H9 (cell line): ENCODE measurements at regions not wholly inside any gene's neighbourhood (a gene's known extent, or its start where the extent isn't known, plus 50 kb on each side); places are given as distances from the start of the nearest gene placed in this dataset.

Experiments
- DNase-seq: peaks from one replicate; pipeline ENCODE4 v3.0.0-alpha.2; 2017
- H2AFZ ChIP-seq: one replicate; pipeline ENCODE4 v1.6.1; 2013; ENCODE audit warnings: mild to moderate bottlenecking, low read length, control low read depth, moderate library complexity
- H2AK5ac ChIP-seq: 2 replicates; pipeline ENCODE4 v1.6.1; 2013; ENCODE audit warnings: low read length, control low read depth, mixed read lengths; ENCODE audit not compliant: insufficient read length
- H2BK120ac ChIP-seq: one replicate; pipeline ENCODE4 v1.6.1; 2013; ENCODE audit warnings: low read depth, mild to moderate bottlenecking, low read length, control low read depth, inconsistent platforms; ENCODE audit not compliant: poor library complexity, severe bottlenecking
- H2BK12ac ChIP-seq: 2 replicates; pipeline ENCODE4 v1.6.1; 2013; ENCODE audit warnings: low read length, control low read depth, mixed read lengths, low read depth; ENCODE audit not compliant: insufficient read length
- H2BK15ac ChIP-seq: 2 replicates; pipeline ENCODE4 v1.6.1; 2013; ENCODE audit warnings: low read depth, low read length, control low read depth
- H2BK20ac ChIP-seq: one replicate; pipeline ENCODE4 v1.6.1; 2013; ENCODE audit warnings: low read depth, mild to moderate bottlenecking, low read length, control low read depth, inconsistent platforms; ENCODE audit not compliant: poor library complexity, severe bottlenecking
- H2BK5ac ChIP-seq: 2 replicates; pipeline ENCODE4 v1.6.1; 2013; ENCODE audit warnings: low read length, control low read depth, mixed read lengths; ENCODE audit not compliant: insufficient read length
- H3K14ac ChIP-seq: 2 replicates; pipeline ENCODE4 v1.6.1; 2013; ENCODE audit warnings: low read length, control low read depth; ENCODE audit not compliant: insufficient read depth
- H3K18ac ChIP-seq: 2 replicates; pipeline ENCODE4 v1.6.1; 2013; ENCODE audit warnings: low read depth, mild to moderate bottlenecking, mixed read lengths, low read length, control low read depth; ENCODE audit not compliant: insufficient read length
- H3K23ac ChIP-seq: 2 replicates; pipeline ENCODE4 v1.6.1; 2013; ENCODE audit warnings: low read length, control low read depth, mixed read lengths, low read depth; ENCODE audit not compliant: insufficient read length
- H3K23me2 ChIP-seq: 2 replicates; pipeline ENCODE4 v1.6.1; 2013; ENCODE audit warnings: low read depth, mild to moderate bottlenecking, mixed read lengths, low read length, control low read depth; ENCODE audit not compliant: insufficient read length, poor library complexity, severe bottlenecking
- H3K27ac ChIP-seq: 2 replicates; pipeline ENCODE4 v1.5.1; 2013; ENCODE audit warnings: low read length, control low read depth, mixed read lengths, low read depth; ENCODE audit not compliant: insufficient read length
- H3K27me3 ChIP-seq: 2 replicates; pipeline ENCODE4 v1.6.1; 2013; ENCODE audit warnings: low read length, control low read depth, inconsistent platforms; ENCODE audit not compliant: insufficient read depth
- H3K4ac ChIP-seq: 2 replicates; pipeline ENCODE4 v1.6.1; 2013; ENCODE audit warnings: low read depth, mild to moderate bottlenecking, control low read depth, inconsistent platforms, low read length, moderate library complexity
- H3K4me1 ChIP-seq: 2 replicates; pipeline ENCODE4 v1.6.1; 2013; ENCODE audit warnings: low read length, control low read depth, inconsistent platforms; ENCODE audit not compliant: insufficient read depth
- H3K4me2 ChIP-seq: 2 replicates; pipeline ENCODE4 v1.6.1; 2013; ENCODE audit warnings: low read length, control low read depth, mixed read lengths; ENCODE audit not compliant: insufficient read length, insufficient read depth
- H3K56ac ChIP-seq: 2 replicates; pipeline ENCODE4 v1.6.1; 2013; ENCODE audit warnings: low read depth, mild to moderate bottlenecking, mixed read lengths, low read length, control low read depth; ENCODE audit not compliant: insufficient read length
- H3K79me1 ChIP-seq: 2 replicates; pipeline ENCODE4 v1.6.1; 2013; ENCODE audit warnings: low read depth, mild to moderate bottlenecking, moderate library complexity, low read length, control low read depth, inconsistent platforms; ENCODE audit not compliant: insufficient read depth, poor library complexity, severe bottlenecking
- H3K79me2 ChIP-seq: 2 replicates; pipeline ENCODE4 v1.6.1; 2013; ENCODE audit warnings: low read length, control low read depth, inconsistent platforms; ENCODE audit not compliant: insufficient read depth
- H3K9ac ChIP-seq: 2 replicates; pipeline ENCODE4 v1.6.1; 2013; ENCODE audit warnings: low read length, control low read depth, mixed read lengths; ENCODE audit not compliant: insufficient read length; ENCODE audit errors: extremely low read depth
- H3K9me3 ChIP-seq: one replicate; pipeline ENCODE4 v1.6.1; 2013; ENCODE audit warnings: low read depth, low read length, inconsistent platforms; ENCODE audit not compliant: control insufficient read depth
- H3T11ph ChIP-seq: one replicate; pipeline ENCODE4 v1.6.1; 2013; ENCODE audit warnings: mild to moderate bottlenecking, low read length, control low read depth, inconsistent platforms
- H4K20me1 ChIP-seq: one replicate; pipeline ENCODE4 v1.6.1; 2013; ENCODE audit not compliant: control insufficient read depth, insufficient read length, insufficient read depth
- H4K5ac ChIP-seq: 2 replicates; pipeline ENCODE4 v1.6.1; 2013; ENCODE audit warnings: low read depth, mild to moderate bottlenecking, mixed read lengths, low read length, control low read depth; ENCODE audit not compliant: insufficient read length
- H4K8ac ChIP-seq: replicated peaks from 2 replicates; pipeline ENCODE4 v1.6.1; 2013; ENCODE audit warnings: low read length, control low read depth, mixed read lengths, low read depth; ENCODE audit not compliant: insufficient read length
- H4K91ac ChIP-seq: 2 replicates; pipeline ENCODE4 v1.6.1; 2013; ENCODE audit warnings: low read depth, mild to moderate bottlenecking, moderate library complexity, mixed read lengths, low read length, control low read depth; ENCODE audit not compliant: insufficient read length
- H3K27ac Mint-ChIP-seq, 3 experiments: 2 replicates in 2 of 3; 3 replicates in 1 of 3; pipeline ENCODE4 v1.8.0; 2020 to 2021; ENCODE audit warnings: mixed read lengths in 3 of 3, mild to moderate bottlenecking in 1 of 3, moderate library complexity in 1 of 3
- H3K27me3 Mint-ChIP-seq: 2 replicates; pipeline ENCODE4 v1.8.0; 2021; ENCODE audit warnings: low read depth, mild to moderate bottlenecking, moderate library complexity, mixed read lengths
- H3K36me3 Mint-ChIP-seq, 3 experiments: 2 replicates in 2 of 3; 3 replicates in 1 of 3; pipeline ENCODE4 v1.8.0; 2020 to 2021; ENCODE audit warnings: low read depth in 3 of 3, mixed read lengths in 3 of 3; ENCODE audit not compliant: insufficient read depth in 1 of 3
- H3K4me1 Mint-ChIP-seq, 2 experiments: 2 replicates each; pipeline ENCODE4 v1.8.0; 2020; ENCODE audit warnings: mixed read lengths in 2 of 2
- H3K4me3 Mint-ChIP-seq, 2 experiments: 2 replicates in 1 of 2; 3 replicates in 1 of 2; pipeline ENCODE4 v1.8.0; 2020 to 2021; ENCODE audit warnings: mild to moderate bottlenecking in 2 of 2, mixed read lengths in 2 of 2, moderate library complexity in 1 of 2
- H3K9me3 Mint-ChIP-seq, 2 experiments: 2 replicates in 1 of 2; 3 replicates in 1 of 2; pipeline ENCODE4 v1.8.0; 2020; ENCODE audit warnings: mild to moderate bottlenecking in 2 of 2, mixed read lengths in 2 of 2, moderate library complexity in 1 of 2
- TF ChIP-seq, protein P1 (sequence below): fragments of 200-600 bp; sonication (generic); conservative IDR thresholded peaks from 3 replicates; pipeline ENCODE4 v1.8.0; 2021; ENCODE audit warnings: antibody characterized with exemption, mild to moderate bottlenecking

- Histone ChIP-seq H2AK5ac (no peak overlapping the region), H3K79me2 (no peaks in the 10 kb centered on the region; the same call in 1 of the 2 replicates), H3K14ac (no peak overlapping the region), H2AFZ (no peak overlapping the region), H3K27me3 (no peaks in the 10 kb centered on the region), H4K20me1 (no peaks in the 10 kb centered on the region), H3K9me3 (no peaks in the 10 kb centered on the region), H4K8ac (no peak overlapping the region), H3K79me1 (no peaks in the 10 kb centered on the region), H2BK120ac (no peak overlapping the region), H3K9ac (no peak overlapping the region), H3K4ac (no peak overlapping the region), H2BK5ac (no peak overlapping the region), H3T11ph (no peak overlapping the region), H4K91ac (no peak overlapping the region), H4K5ac (no peak overlapping the region), H2BK15ac (no peak overlapping the region), H3K18ac (no peak overlapping the region), H3K4me1 (no peaks in the 10 kb centered on the region), H3K27ac (no peak overlapping the region), H3K23ac (no peak overlapping the region), H3K4me2 (no peak overlapping the region), H2BK12ac (no peak overlapping the region), H3K23me2 (no peaks in the 10 kb centered on the region), H3K56ac (no peak overlapping the region), H2BK20ac (no peak overlapping the region)
- no peak overlapping the region for H3K27ac Mint-ChIP-seq
- 0 out of 7 replicates have a peak, but pooled peaks cover 0 to 4% (median 0%) of the 10 kb centered on the region in 3 experiments for H3K36me3 Mint-ChIP-seq
- H3K27me3 Mint-ChIP-seq = no peaks in the 10 kb centered on the region
- no peak overlapping the region for H3K4me3 Mint-ChIP-seq
- peaks cover 0 to 2% of the 10 kb centered on the region in 2 experiments; a peak in 3 of 4 replicates for H3K4me1 Mint-ChIP-seq
- TF ChIP-seq, protein P1, sequence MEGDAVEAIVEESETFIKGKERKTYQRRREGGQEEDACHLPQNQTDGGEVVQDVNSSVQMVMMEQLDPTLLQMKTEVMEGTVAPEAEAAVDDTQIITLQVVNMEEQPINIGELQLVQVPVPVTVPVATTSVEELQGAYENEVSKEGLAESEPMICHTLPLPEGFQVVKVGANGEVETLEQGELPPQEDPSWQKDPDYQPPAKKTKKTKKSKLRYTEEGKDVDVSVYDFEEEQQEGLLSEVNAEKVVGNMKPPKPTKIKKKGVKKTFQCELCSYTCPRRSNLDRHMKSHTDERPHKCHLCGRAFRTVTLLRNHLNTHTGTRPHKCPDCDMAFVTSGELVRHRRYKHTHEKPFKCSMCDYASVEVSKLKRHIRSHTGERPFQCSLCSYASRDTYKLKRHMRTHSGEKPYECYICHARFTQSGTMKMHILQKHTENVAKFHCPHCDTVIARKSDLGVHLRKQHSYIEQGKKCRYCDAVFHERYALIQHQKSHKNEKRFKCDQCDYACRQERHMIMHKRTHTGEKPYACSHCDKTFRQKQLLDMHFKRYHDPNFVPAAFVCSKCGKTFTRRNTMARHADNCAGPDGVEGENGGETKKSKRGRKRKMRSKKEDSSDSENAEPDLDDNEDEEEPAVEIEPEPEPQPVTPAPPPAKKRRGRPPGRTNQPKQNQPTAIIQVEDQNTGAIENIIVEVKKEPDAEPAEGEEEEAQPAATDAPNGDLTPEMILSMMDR = no peak
- no peak for DNase-seq
- 0 out of 5 replicates have a peak, but pooled peaks cover 0 to under 1% of the 10 kb centered on the region in 2 experiments for H3K9me3 Mint-ChIP-seq
Measured at GRCh38 chr15:38878026-38878425, 313.4 kb upstream of the RASGRP1 start.
